Smooth muscle cell (in vitro differentiated cells): ENCODE measurements at regions not wholly inside any gene's neighbourhood (a gene's known extent, or its start where the extent isn't known, plus 50 kb on each side); places are given as distances from the start of the nearest gene placed in this dataset.

ENCODE experiments used
- DNase-seq: peaks from one replicate; lab custom pipeline; 2025; ENCODE audit not compliant: unreplicated experiment; lab: John Stamatoyannopoulos, UW
- H2AFZ ChIP-seq: fragments of 200-600 bp; sonication (generic); 2 replicates; pipeline ENCODE4 v1.6.0; 2016; ENCODE audit warnings: antibody characterized with exemption, low read depth, mild to moderate bottlenecking
- H3F3A ChIP-seq: fragments of 200-600 bp; sonication (generic); 2 replicates; pipeline ENCODE4 v1.6.0; 2017; ENCODE audit warnings: antibody characterized with exemption, low read depth
- H3K27ac ChIP-seq: fragments of 200-600 bp; sonication (generic); 2 replicates; pipeline ENCODE4 v1.5.1; 2016; ENCODE audit warnings: low read depth, mild to moderate bottlenecking
- H3K27me3 ChIP-seq: fragments of 200-600 bp; sonication (generic); 2 replicates; pipeline ENCODE4 v1.6.1; 2016; ENCODE audit warnings: low read depth, mild to moderate bottlenecking
- H3K36me3 ChIP-seq: fragments of 200-600 bp; sonication (generic); 2 replicates; pipeline ENCODE4 v1.5.1; 2016; ENCODE audit warnings: low read depth
- H3K4me1 ChIP-seq: fragments of 200-600 bp; sonication (generic); 2 replicates; pipeline ENCODE4 v1.5.1; 2016; ENCODE audit warnings: low read depth
- H3K4me2 ChIP-seq: fragments of 200-600 bp; sonication (generic); 2 replicates; pipeline ENCODE4 v1.6.0; 2016; ENCODE audit warnings: mild to moderate bottlenecking
- H3K4me3 ChIP-seq: fragments of 200-600 bp; sonication (generic); 2 replicates; pipeline ENCODE4 v1.5.1; 2016; ENCODE audit warnings: mild to moderate bottlenecking
- H3K79me2 ChIP-seq: fragments of 200-600 bp; sonication (generic); 2 replicates; pipeline ENCODE4 v1.6.0; 2016; ENCODE audit warnings: low read depth, mild to moderate bottlenecking
- H3K9ac ChIP-seq: fragments of 200-600 bp; sonication (generic); 2 replicates; pipeline ENCODE4 v1.6.0; 2016; ENCODE audit warnings: low read depth
- H3K9me3 ChIP-seq: fragments of 200-600 bp; sonication (generic); replicated peaks from 2 replicates; pipeline ENCODE4 v1.5.1; 2016; ENCODE audit warnings: low read depth
- H4K20me1 ChIP-seq: fragments of 200-600 bp; sonication (generic); 2 replicates; pipeline ENCODE4 v1.6.0; 2016; ENCODE audit warnings: low read depth
- CTCF ChIP-seq: fragments of 200-600 bp; sonication (generic); IDR thresholded peaks from 2 replicates; pipeline ENCODE4 v1.5.1; 2017; ENCODE audit warnings: borderline replicate concordance, mild to moderate bottlenecking, antibody characterized with exemption; ENCODE audit not compliant: insufficient read depth, poor library complexity, severe bottlenecking
- WGBS: methylation state at CpG from one replicate; pipeline ENCODE4 v1.1.7; 2016; ENCODE audit warnings: low lambda C conversion rate; 5-methylcytosine and 5-hydroxymethylcytosine counted together

- H4K20me1 ChIP-seq: no peaks in the 10 kb centered on the region
- H3K4me3 ChIP-seq: no peak overlapping the region
- no peak overlapping the region for H3K9ac ChIP-seq
- peaks cover 11% of the 10 kb centered on the region for H3K27me3 ChIP-seq
- no peaks in the 10 kb centered on the region for H3F3A ChIP-seq
- DNase-seq: no peak
- no peak for TF ChIP-seq CTCF
- H3K9me3 ChIP-seq: no peaks in the 10 kb centered on the region
- no peak overlapping the region for H2AFZ ChIP-seq
- H3K27ac ChIP-seq: no peak overlapping the region
- no peaks in the 10 kb centered on the region for H3K79me2 ChIP-seq
- no peaks in the 10 kb centered on the region for H3K36me3 ChIP-seq
- WGBS: 79% methylated on average over 7 of the region's 7 CpGs
- H3K4me1 ChIP-seq: no peaks in the 10 kb centered on the region
- H3K4me2 ChIP-seq: no peak overlapping the region
Observed at GRCh38 chr18:78794071-78794430, 185.6 kb upstream of the SALL3 start.

- Histone ChIP-seq H3K36me3 (no peaks in the 10 kb centered on the region), H3K4me1 (no peaks in the 10 kb centered on the region), H3K79me2 (no peaks in the 10 kb centered on the region), H3K4me2 (no peak overlapping the region), H3F3A (no peaks in the 10 kb centered on the region), H3K9ac (no peak overlapping the region), H3K27ac (no peak overlapping the region), H2AFZ (no peak overlapping the region), H4K20me1 (no peaks in the 10 kb centered on the region), H3K9me3 (no peaks in the 10 kb centered on the region), H3K27me3 (no peaks in the 10 kb centered on the region), H3K4me3 (no peak overlapping the region)
- no peak for TF ChIP-seq CTCF
- DNase-seq: no peak
- 94% methylated on average over 67 of the region's 67 CpGs for WGBS
Observed at GRCh38 chr18:78796693-78797455, 182.7 kb upstream of the SALL3 start.

GRCh38 chr18:78797499-78797898, 182.1 kb upstream of the SALL3 start:
- WGBS: 91% methylated on average over 11 of the region's 11 CpGs
- no peak for TF ChIP-seq CTCF
- no peak overlapping the region for H2AFZ ChIP-seq
- no peak overlapping the region for H3K27ac ChIP-seq
- no peaks in the 10 kb centered on the region for H3K4me1 ChIP-seq
- H3K9me3 ChIP-seq: no peaks in the 10 kb centered on the region
- H3K9ac ChIP-seq: no peak overlapping the region
- H3K27me3 ChIP-seq: no peaks in the 10 kb centered on the region
- no peaks in the 10 kb centered on the region for H3F3A ChIP-seq
- no peak overlapping the region for H3K4me2 ChIP-seq
- H3K79me2 ChIP-seq: no peaks in the 10 kb centered on the region
- H3K4me3 ChIP-seq: no peak overlapping the region
- H3K36me3 ChIP-seq: no peaks in the 10 kb centered on the region
- no peaks in the 10 kb centered on the region for H4K20me1 ChIP-seq
- DNase-seq: no peak
